SK-N-MC (cell line): ENCODE measurements at regions not wholly inside any gene's neighbourhood (a gene's known extent, or its start where the extent isn't known, plus 50 kb on each side); places are given as distances from the start of the nearest gene placed in this dataset.

Experiments
- EZH2 ChIP-seq: fragments of 200-600 bp; sonication (generic); IDR thresholded peaks from one replicate; pipeline ENCODE4 v1.6.1; 2017; ENCODE audit warnings: antibody characterized with exemption
- FOXP2 ChIP-seq: optimal IDR thresholded peaks from 2 replicates; pipeline ENCODE3; 2011; ENCODE audit warnings: mild to moderate bottlenecking, moderate library complexity; ENCODE audit not compliant: insufficient read depth; ENCODE audit errors: extremely low read length, control extremely low read depth

GRCh38 chr10:130354573-130354954, 218.4 kb downstream of the GLRX3 start:
- TF ChIP-seq FOXP2 (no peak), EZH2 (no peak)
